H1 (cell line): ENCODE measurements at regions not wholly inside any gene's neighbourhood (a gene's known extent, or its start where the extent isn't known, plus 50 kb on each side); places are given as distances from the start of the nearest gene placed in this dataset.
A peak's percentile ranks its signal among the peaks of the same experiment; 100 is the strongest.

ENCODE experiments used
- CTCF ChIA-PET: fragments of 300-600 bp; sonication (Branson Sonifier 250); formaldehyde crosslinking; loops from one replicate; lab custom pipeline; 2021; ENCODE audit not compliant: partially characterized antibody; lab: Charles Lee
- POLR2A ChIA-PET: fragments of 300-600 bp; sonication (Branson Sonifier 250); formaldehyde crosslinking; loops from one replicate; lab custom pipeline; 2021; ENCODE audit warnings: inconsistent platforms; ENCODE audit not compliant: partially characterized antibody; lab: Charles Lee
- DNase-seq, 2 experiments: peaks; one replicate each; pipeline versions ENCODE4 v3.0.0 to v3.0.0-alpha.2; 2010 to 2022; ENCODE audit warnings: low spot score in 2 of 2, low read depth in 1 of 2, mixed read lengths in 1 of 2
- FAIRE-seq: peaks from 2 replicates; lab custom pipeline; 2011; peaks lifted over from hg19 to GRCh38; lab: Jason Lieb, UNC
- H2AFZ ChIP-seq: 2 replicates; pipeline ENCODE4 v1.8.1; 2012; ENCODE audit warnings: low read length, inconsistent platforms
- H2AK5ac ChIP-seq: 2 replicates; pipeline ENCODE4 v1.6.1; 2013; ENCODE audit warnings: low read depth, low read length
- H2BK120ac ChIP-seq: replicated peaks from 2 replicates; pipeline ENCODE3; 2013; ENCODE audit warnings: low read depth, low read length, inconsistent platforms
- H2BK12ac ChIP-seq: 2 replicates; pipeline ENCODE4 v1.6.1; 2013; ENCODE audit warnings: low read depth, low read length
- H2BK15ac ChIP-seq: 2 replicates; pipeline ENCODE4 v1.6.1; 2013; ENCODE audit warnings: low read length
- H2BK20ac ChIP-seq: 2 replicates; pipeline ENCODE4 v1.6.1; 2013; ENCODE audit warnings: low read length
- H2BK5ac ChIP-seq: 2 replicates; pipeline ENCODE4 v1.6.1; 2013; ENCODE audit warnings: low read depth, low read length
- H3K14ac ChIP-seq: 2 replicates; pipeline ENCODE4 v1.6.1; 2013; ENCODE audit warnings: inconsistent platforms; ENCODE audit not compliant: insufficient read length
- H3K18ac ChIP-seq: 2 replicates; pipeline ENCODE4 v1.6.1; 2013; ENCODE audit warnings: low read length; ENCODE audit errors: extremely low read depth
- H3K23ac ChIP-seq: 2 replicates; pipeline ENCODE4 v1.6.1; 2013; ENCODE audit warnings: inconsistent platforms; ENCODE audit not compliant: insufficient read length
- H3K23me2 ChIP-seq: 2 replicates; pipeline ENCODE4 v1.6.1; 2013; ENCODE audit warnings: low read depth, low read length
- H3K27ac ChIP-seq: 2 replicates; pipeline ENCODE4 v1.6.1; 2011; ENCODE audit warnings: low read depth, low read length, inconsistent platforms
- H3K27me3 ChIP-seq, 4 experiments: replicated peaks in 1 of 4; 1 replicate in 1 of 4; 2 replicates in 3 of 4; pipeline versions ENCODE4 v1.6.1 to v1.8.1; 2011 to 2013; ENCODE audit warnings: low read length in 3 of 4, mild to moderate bottlenecking in 3 of 4, inconsistent platforms in 2 of 4, mixed read lengths in 2 of 4, moderate library complexity in 1 of 4; ENCODE audit not compliant: control insufficient read depth in 3 of 4, insufficient read depth in 3 of 4; ENCODE audit errors: extremely low read depth in 1 of 4
- H3K36me3 ChIP-seq, 4 experiments: 2 replicates each; pipeline versions ENCODE4 v1.6.1 to v1.8.1; 2011 to 2013; ENCODE audit warnings: mild to moderate bottlenecking in 4 of 4, low read length in 3 of 4, moderate library complexity in 2 of 4, control low read depth in 1 of 4, inconsistent platforms in 1 of 4; ENCODE audit not compliant: insufficient read depth in 4 of 4, control insufficient read depth in 2 of 4
- H3K4ac ChIP-seq: replicated peaks from 2 replicates; pipeline ENCODE3; 2013; ENCODE audit warnings: low read length, low read depth, mixed read lengths, inconsistent platforms; ENCODE audit not compliant: insufficient read length
- H3K4me1 ChIP-seq, 4 experiments: replicated peaks in 1 of 4; 1 replicate in 1 of 4; 2 replicates in 3 of 4; pipeline versions ENCODE4 v1.6.1 to v1.8.1; 2011 to 2013; ENCODE audit warnings: low read length in 3 of 4, inconsistent platforms in 2 of 4, mixed read lengths in 1 of 4; ENCODE audit not compliant: insufficient read depth in 4 of 4, control insufficient read depth in 3 of 4
- H3K4me2 ChIP-seq, 2 experiments: 2 replicates each; pipeline versions ENCODE4 v1.6.1 to v1.8.1; 2011 to 2013; ENCODE audit warnings: low read depth in 2 of 2, low read length in 2 of 2, control low read depth in 1 of 2, inconsistent platforms in 1 of 2, mild to moderate bottlenecking in 1 of 2; ENCODE audit not compliant: insufficient read depth in 1 of 2
- H3K4me3 ChIP-seq, 4 experiments: fragments of 200-600, 300-600 bp in 1 of 4; sonication (generic), shearing (Covaris generic), sonication (Bioruptor Twin) in 1 of 4; 2 replicates each; pipeline versions ENCODE4 v1.5.1 to v1.8.1; 2011 to 2016; ENCODE audit warnings: low read length in 4 of 4, low read depth in 3 of 4, control low read depth in 2 of 4, inconsistent platforms in 2 of 4, mild to moderate bottlenecking in 2 of 4, mixed read lengths in 1 of 4, moderate library complexity in 1 of 4; ENCODE audit not compliant: insufficient read depth in 2 of 4; ENCODE audit errors: extremely low read depth in 1 of 4
- H3K56ac ChIP-seq: replicated peaks from 2 replicates; pipeline ENCODE3; 2013; ENCODE audit warnings: low read depth, mild to moderate bottlenecking, mixed read lengths, low read length, inconsistent platforms; ENCODE audit not compliant: insufficient read length
- H3K79me1 ChIP-seq: 2 replicates; pipeline ENCODE4 v1.6.1; 2013; ENCODE audit warnings: low read depth, low read length, control low read depth
- H3K79me2 ChIP-seq, 2 experiments: 2 replicates each; pipeline versions ENCODE4 v1.6.1 to v1.8.1; 2012 to 2013; ENCODE audit warnings: low read length in 2 of 2, mild to moderate bottlenecking in 2 of 2, inconsistent platforms in 1 of 2; ENCODE audit not compliant: insufficient read depth in 2 of 2, control insufficient read depth in 1 of 2
- H3K9ac ChIP-seq, 4 experiments: replicated peaks in 1 of 4; 1 replicate in 1 of 4; 2 replicates in 3 of 4; pipeline versions ENCODE4 v1.6.1 to v1.8.1; 2011 to 2013; ENCODE audit warnings: low read depth in 3 of 4, low read length in 3 of 4, control low read depth in 2 of 4, mild to moderate bottlenecking in 2 of 4, moderate library complexity in 2 of 4, inconsistent platforms in 1 of 4; ENCODE audit errors: extremely low read depth in 1 of 4
- H3K9me3 ChIP-seq, 2 experiments: 2 replicates each; pipeline versions ENCODE4 v1.6.1 to v1.8.1; 2012 to 2013; ENCODE audit warnings: mild to moderate bottlenecking in 2 of 2, moderate library complexity in 2 of 2, control low read depth in 1 of 2, inconsistent platforms in 1 of 2, low read depth in 1 of 2, low read length in 1 of 2, mixed read lengths in 1 of 2; ENCODE audit not compliant: insufficient read depth in 2 of 2
- H4K20me1 ChIP-seq, 2 experiments: replicated peaks in 1 of 2; 2 replicates each; pipeline versions ENCODE3 to v1.8.1; 2011 to 2013; ENCODE audit warnings: inconsistent platforms in 2 of 2, low read length in 2 of 2, mild to moderate bottlenecking in 1 of 2; ENCODE audit not compliant: insufficient read depth in 2 of 2, control insufficient read depth in 1 of 2
- H4K5ac ChIP-seq: 2 replicates; pipeline ENCODE4 v1.6.1; 2013; ENCODE audit warnings: low read length, low read depth, mixed read lengths, inconsistent platforms; ENCODE audit not compliant: insufficient read length
- H4K8ac ChIP-seq: 2 replicates; pipeline ENCODE4 v1.8.0; 2013; ENCODE audit warnings: mild to moderate bottlenecking, moderate library complexity, low read length, inconsistent platforms; ENCODE audit not compliant: insufficient read depth; ENCODE audit errors: extremely low read depth
- H4K91ac ChIP-seq: replicated peaks from 2 replicates; pipeline ENCODE3; 2013; ENCODE audit warnings: low read length, mixed read lengths, inconsistent platforms; ENCODE audit not compliant: insufficient read length
- CEBPB ChIP-seq: IDR thresholded peaks from 2 replicates; pipeline ENCODE4 v1.6.1; 2012; ENCODE audit warnings: low read depth, low read length
- CHD2 ChIP-seq: IDR thresholded peaks from 2 replicates; pipeline ENCODE4 v1.6.1; 2012; ENCODE audit warnings: low read length, improper control_type of control experiment
- EZH2 ChIP-seq: fragments of 200-600 bp; sonication (generic); IDR thresholded peaks from 2 replicates; pipeline ENCODE4 v1.7.1; 2012; ENCODE audit warnings: low read depth, mild to moderate bottlenecking, moderate library complexity, low read length, inconsistent platforms; ENCODE audit not compliant: severe bottlenecking
- FOSL1 ChIP-seq: IDR thresholded peaks from 2 replicates; pipeline ENCODE4 v1.6.1; 2011; ENCODE audit warnings: mild to moderate bottlenecking, low read depth, low read length, moderate library complexity; ENCODE audit not compliant: insufficient read depth
- KDM5A ChIP-seq: fragments of 200-600 bp; IDR thresholded peaks from 2 replicates; pipeline ENCODE4 v1.7.1; 2012; ENCODE audit warnings: mild to moderate bottlenecking, low read length, inconsistent platforms, mixed read lengths
- RNF2 ChIP-seq: fragments of 200-900, 300-1000 bp; sonication (generic); IDR thresholded peaks from 2 replicates; pipeline ENCODE4 v1.7.1; 2016; ENCODE audit warnings: borderline replicate concordance, low read depth, mild to moderate bottlenecking, antibody characterized with exemption, low read length; ENCODE audit not compliant: poor library complexity, severe bottlenecking; ENCODE audit errors: missing control alignments
- SP2 ChIP-seq: IDR thresholded peaks from 2 replicates; pipeline ENCODE4 v1.6.1; 2012; ENCODE audit warnings: mild to moderate bottlenecking, low read length, inconsistent platforms
- TAF1 ChIP-seq: IDR thresholded peaks from 2 replicates; pipeline ENCODE4 v1.6.1; 2011; ENCODE audit warnings: mild to moderate bottlenecking, low read depth, low read length
- TCF12 ChIP-seq: IDR thresholded peaks from 2 replicates; pipeline ENCODE4 v1.6.1; 2011; ENCODE audit warnings: low read depth, mild to moderate bottlenecking, low read length
- WGBS, 2 experiments: shearing (Covaris generic) in 1 of 2; methylation state at CpG; one replicate each; pipeline versions ENCODE4 v1.1.6 to v1.1.7; 2013 to 2015; ENCODE audit warnings: low lambda C conversion rate in 2 of 2, mixed read lengths in 2 of 2, inconsistent platforms in 1 of 2, low coverage in 1 of 2, missing lambda C conversion rate in 1 of 2; ENCODE audit not compliant: insufficient replicate concordance in 2 of 2, insufficient coverage in 1 of 2, insufficient read length in 1 of 2; ENCODE audit errors: extremely low coverage in 1 of 2, missing lambda C conversion rate in 1 of 2; 5-methylcytosine and 5-hydroxymethylcytosine counted together

- Histone ChIP-seq H3K23me2 (no peaks in the 10 kb centered on the region), H2BK120ac (no peak overlapping the region)
Observed at GRCh38 chr1:25089772-25090171, 142.5 kb downstream of the SYF2 start.

More at GRCh38 chr1:25089772-25090171, 142.5 kb downstream of the SYF2 start:
- Histone ChIP-seq H3K27me3 (no peaks in the 10 kb centered on the region; a peak in 1 of 7 replicates), H2BK15ac (no peak overlapping the region), H3K18ac (no peak overlapping the region), H2BK5ac (no peak overlapping the region), H3K27ac (no peak overlapping the region), H3K36me3 (no peaks in the 10 kb centered on the region), H2AFZ (no peak overlapping the region), H4K20me1 (no peaks in the 10 kb centered on the region), H2AK5ac (no peak overlapping the region), H3K4me3 (no peak overlapping the region), H2BK12ac (0 out of 2 replicates have a peak overlapping the region, but pooled peaks have one; percentile 42), H3K14ac (no peak overlapping the region), H4K8ac (no peak overlapping the region), H2BK20ac (no peak overlapping the region), H3K9ac (no peak overlapping the region), H3K79me2 (no peaks in the 10 kb centered on the region), H3K79me1 (no peaks in the 10 kb centered on the region), H3K23ac (no peak overlapping the region), H3K4me1 (peaks cover 0 to 7% (median 3%) of the 10 kb centered on the region in 4 experiments; a peak in 2 of 7 replicates), H3K9me3 (no peaks in the 10 kb centered on the region), H3K4ac (no peak overlapping the region), H4K5ac (no peak overlapping the region), H4K91ac (peak overlapping the region; percentile 23), H3K4me2 (no peak overlapping the region), H3K56ac (no peak overlapping the region)
- ChIA-PET CTCF (interaction anchor here (1.4 to 7.7 kb wide), 4 partner anchors 9 to 191 kb away, joined by 3 to 61 read pairs (median 6); no protein-coding TSS in a partner anchor), POLR2A (no interaction called here)
- FAIRE-seq (no peak), DNase-seq (no peak)
- TF ChIP-seq TAF1: no peak
- no peak for TF ChIP-seq FOSL1
- TF ChIP-seq CHD2: no peak
- TF ChIP-seq CEBPB: no peak
- TF ChIP-seq TCF12: no peak
- TF ChIP-seq SP2: no peak
- TF ChIP-seq KDM5A: no peak
- TF ChIP-seq EZH2: no peak
- TF ChIP-seq RNF2: no peak
- WGBS, 2 experiments: 91% methylated on average over 7 of the region's 7 CpGs; no CpG with 5 or more reads in 1 of the 2 experiments
